KMS-11 (cell line): ENCODE measurements at regions not wholly inside any gene's neighbourhood (a gene's known extent, or its start where the extent isn't known, plus 50 kb on each side); places are given as distances from the start of the nearest gene placed in this dataset.

Experiments
- H2AFZ ChIP-seq: fragments of 200-600 bp; sonication (generic); 2 replicates; pipeline ENCODE4 v1.6.1; 2016; ENCODE audit warnings: antibody characterized with exemption, mixed run types, low read depth
- H3K27ac ChIP-seq: fragments of 200-600 bp; sonication (generic); 2 replicates; pipeline ENCODE4 v1.6.1; 2016; ENCODE audit warnings: mild to moderate bottlenecking, mixed run types
- H3K27me3 ChIP-seq: fragments of 200-600 bp; sonication (generic); 2 replicates; pipeline ENCODE4 v1.6.1; 2017; ENCODE audit warnings: mild to moderate bottlenecking, low read depth, mixed run types, moderate library complexity; ENCODE audit not compliant: insufficient read depth
- H3K36me3 ChIP-seq: fragments of 200-600 bp; sonication (generic); 2 replicates; pipeline ENCODE4 v1.6.1; 2017; ENCODE audit warnings: mild to moderate bottlenecking, mixed run types; ENCODE audit not compliant: insufficient read depth
- H3K4me1 ChIP-seq: fragments of 200-600 bp; sonication (generic); 2 replicates; pipeline ENCODE4 v1.6.1; 2016; ENCODE audit warnings: mild to moderate bottlenecking, low read depth, mixed run types; ENCODE audit not compliant: poor library complexity, severe bottlenecking
- H3K4me2 ChIP-seq: fragments of 200-600 bp; sonication (generic); 2 replicates; pipeline ENCODE4 v1.7.0; 2016; ENCODE audit warnings: mild to moderate bottlenecking, mixed run types
- H3K4me3 ChIP-seq: fragments of 200-600 bp; sonication (generic); IDR thresholded peaks from 2 replicates; pipeline ENCODE4 v1.6.1; 2017; ENCODE audit warnings: low read depth, low read length, mixed read lengths; ENCODE audit not compliant: insufficient read depth
- H3K79me2 ChIP-seq: fragments of 200-600 bp; sonication (generic); 2 replicates; pipeline ENCODE4 v1.6.1; 2016; ENCODE audit warnings: low read depth, mixed run types; ENCODE audit not compliant: insufficient read depth
- H3K9ac ChIP-seq: fragments of 200-600 bp; sonication (generic); 2 replicates; pipeline ENCODE4 v1.6.1; 2016; ENCODE audit warnings: mild to moderate bottlenecking, mixed run types
- H4K20me1 ChIP-seq: fragments of 200-600 bp; sonication (generic); 2 replicates; pipeline ENCODE4 v1.6.1; 2016; ENCODE audit warnings: mild to moderate bottlenecking, mixed run types; ENCODE audit not compliant: insufficient read depth
- TF ChIP-seq, protein P1 (sequence below): fragments of 200-600 bp; sonication (generic); conservative IDR thresholded peaks from 2 replicates; pipeline ENCODE4 v1.6.1; 2017; ENCODE audit warnings: low read depth, mild to moderate bottlenecking, antibody characterized with exemption, low read length, moderate library complexity, mixed read lengths

- H3K4me3 ChIP-seq = no peak overlapping the region
- no peaks in the 10 kb centered on the region for H3K27me3 ChIP-seq
- H3K4me1 ChIP-seq = no peaks in the 10 kb centered on the region
- H3K9ac ChIP-seq = no peak overlapping the region
- no peak overlapping the region for H2AFZ ChIP-seq
- no peaks in the 10 kb centered on the region for H4K20me1 ChIP-seq
- H3K27ac ChIP-seq = no peak overlapping the region
- no peaks in the 10 kb centered on the region for H3K36me3 ChIP-seq
- no peaks in the 10 kb centered on the region for H3K79me2 ChIP-seq
- TF ChIP-seq, protein P1, sequence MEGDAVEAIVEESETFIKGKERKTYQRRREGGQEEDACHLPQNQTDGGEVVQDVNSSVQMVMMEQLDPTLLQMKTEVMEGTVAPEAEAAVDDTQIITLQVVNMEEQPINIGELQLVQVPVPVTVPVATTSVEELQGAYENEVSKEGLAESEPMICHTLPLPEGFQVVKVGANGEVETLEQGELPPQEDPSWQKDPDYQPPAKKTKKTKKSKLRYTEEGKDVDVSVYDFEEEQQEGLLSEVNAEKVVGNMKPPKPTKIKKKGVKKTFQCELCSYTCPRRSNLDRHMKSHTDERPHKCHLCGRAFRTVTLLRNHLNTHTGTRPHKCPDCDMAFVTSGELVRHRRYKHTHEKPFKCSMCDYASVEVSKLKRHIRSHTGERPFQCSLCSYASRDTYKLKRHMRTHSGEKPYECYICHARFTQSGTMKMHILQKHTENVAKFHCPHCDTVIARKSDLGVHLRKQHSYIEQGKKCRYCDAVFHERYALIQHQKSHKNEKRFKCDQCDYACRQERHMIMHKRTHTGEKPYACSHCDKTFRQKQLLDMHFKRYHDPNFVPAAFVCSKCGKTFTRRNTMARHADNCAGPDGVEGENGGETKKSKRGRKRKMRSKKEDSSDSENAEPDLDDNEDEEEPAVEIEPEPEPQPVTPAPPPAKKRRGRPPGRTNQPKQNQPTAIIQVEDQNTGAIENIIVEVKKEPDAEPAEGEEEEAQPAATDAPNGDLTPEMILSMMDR = no peak
- no peak overlapping the region for H3K4me2 ChIP-seq
These were observed 165.2 kb upstream of the PTER start for GRCh38 chr10:16271571-16271970.

DNA sequence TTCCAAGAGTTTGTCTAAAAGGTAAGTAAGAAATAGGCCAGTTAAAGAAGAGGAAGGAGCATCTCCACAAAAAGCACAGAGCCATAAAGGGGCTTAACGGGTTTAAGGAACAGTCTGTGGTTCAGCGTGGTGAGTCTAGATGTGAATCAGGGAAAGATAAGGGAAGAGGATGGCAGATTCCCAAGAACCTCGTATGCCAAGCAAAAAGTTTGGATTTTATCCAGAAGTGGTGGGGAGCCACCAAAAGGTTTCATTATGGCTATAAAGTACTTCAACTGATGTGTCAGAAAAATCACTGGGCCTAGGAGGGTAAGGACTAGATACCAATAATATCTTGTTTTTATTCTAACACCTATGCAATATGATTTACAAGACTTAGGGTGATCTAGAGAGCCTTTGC lies 161.9 kb upstream of the PTER start:
- no peak overlapping the region for H3K4me3 ChIP-seq
- no peak overlapping the region for H3K4me2 ChIP-seq
- H3K9ac ChIP-seq = no peak overlapping the region
- no peaks in the 10 kb centered on the region for H3K27me3 ChIP-seq
- no peaks in the 10 kb centered on the region for H4K20me1 ChIP-seq
- no peaks in the 10 kb centered on the region for H3K4me1 ChIP-seq
- H3K27ac ChIP-seq = no peak overlapping the region
- TF ChIP-seq, protein P1 = no peak
- H2AFZ ChIP-seq = no peak overlapping the region
- H3K79me2 ChIP-seq = no peaks in the 10 kb centered on the region
- no peaks in the 10 kb centered on the region for H3K36me3 ChIP-seq

- no peak overlapping the region for H3K27ac ChIP-seq
- H3K9ac ChIP-seq = no peak overlapping the region
- H4K20me1 ChIP-seq = no peaks in the 10 kb centered on the region
- H3K4me3 ChIP-seq = no peak overlapping the region
- H3K27me3 ChIP-seq = no peaks in the 10 kb centered on the region
- TF ChIP-seq, protein P1 = no peak
- H3K79me2 ChIP-seq = no peaks in the 10 kb centered on the region
- no peaks in the 10 kb centered on the region for H3K4me1 ChIP-seq
- H3K4me2 ChIP-seq = no peak overlapping the region
- no peaks in the 10 kb centered on the region for H3K36me3 ChIP-seq
- H2AFZ ChIP-seq = no peak overlapping the region
These were observed 156.2 kb upstream of the PTER start for GRCh38 chr10:16280595-16280994.

GRCh38 chr10:16292366-16292765 lies 144.4 kb upstream of the PTER start:
- no peak overlapping the region for H3K4me3 ChIP-seq
- no peak overlapping the region for H3K27ac ChIP-seq
- H3K4me1 ChIP-seq = no peaks in the 10 kb centered on the region
- H3K27me3 ChIP-seq = no peaks in the 10 kb centered on the region
- TF ChIP-seq, protein P1 = no peak
- H3K79me2 ChIP-seq = no peaks in the 10 kb centered on the region
- H4K20me1 ChIP-seq = no peaks in the 10 kb centered on the region
- no peaks in the 10 kb centered on the region for H3K36me3 ChIP-seq
- H2AFZ ChIP-seq = no peak overlapping the region
- no peak overlapping the region for H3K9ac ChIP-seq
- no peak overlapping the region for H3K4me2 ChIP-seq

DNA sequence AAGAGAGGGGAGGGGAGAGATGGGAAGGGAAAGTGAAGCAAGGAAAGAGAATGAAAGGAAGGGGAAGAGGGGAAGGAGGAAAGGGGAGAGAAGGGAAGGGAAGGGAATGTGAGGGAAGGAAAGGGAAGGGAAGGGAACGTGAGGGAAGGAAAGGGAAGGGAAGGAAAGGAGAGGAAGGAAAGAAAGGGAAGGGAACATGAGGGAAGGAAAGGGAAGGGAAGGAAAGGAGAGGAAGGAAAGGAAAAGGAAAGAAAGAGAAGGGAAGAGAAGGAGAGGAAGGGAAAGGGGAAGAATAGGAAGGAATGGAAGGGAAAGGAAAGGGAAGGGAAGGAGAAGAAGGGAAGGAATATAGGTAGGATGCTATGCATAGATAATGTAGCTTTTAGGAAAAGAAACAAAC lies 139.7 kb upstream of the PTER start:
- TF ChIP-seq, protein P1 = no peak
- no peak overlapping the region for H3K4me3 ChIP-seq
- no peak overlapping the region for H3K4me2 ChIP-seq
- H3K9ac ChIP-seq = no peak overlapping the region
- no peaks in the 10 kb centered on the region for H3K36me3 ChIP-seq
- H3K79me2 ChIP-seq = no peaks in the 10 kb centered on the region
- no peak overlapping the region for H3K27ac ChIP-seq
- H4K20me1 ChIP-seq = no peaks in the 10 kb centered on the region
- H3K27me3 ChIP-seq = no peaks in the 10 kb centered on the region
- H3K4me1 ChIP-seq = no peaks in the 10 kb centered on the region
- H2AFZ ChIP-seq = no peak overlapping the region
